Esophagus muscularis mucosa (tissue), 4 donors: ENCODE measurements at regions not wholly inside any gene's neighbourhood (a gene's known extent, or its start where the extent isn't known, plus 50 kb on each side); places are given as distances from the start of the nearest gene placed in this dataset.

Source experiments
- DNase-seq: peaks from one replicate; pipeline ENCODE4 v3.0.0-alpha.2; 2017; ENCODE audit errors: extremely low spot score
- H3K27ac ChIP-seq, 4 donors: fragments of 200-600 bp; sonication (generic); replicated peaks in 1 of 4; 1 replicate in 3 of 4; 2 replicates in 1 of 4; pipeline ENCODE4 v1.5.1; 2016 to 2019; ENCODE audit warnings: mild to moderate bottlenecking in 1 of 4
- H3K27me3 ChIP-seq, 4 donors: fragments of 200-600 bp; sonication (generic); one replicate each; pipeline versions ENCODE4 v1.5.1 to v1.6.0; 2016 to 2019
- H3K36me3 ChIP-seq, 4 donors: fragments of 200-600 bp; sonication (generic); one replicate each; pipeline ENCODE4 v1.5.1; 2016 to 2019
- H3K4me1 ChIP-seq, 4 donors: fragments of 200-600 bp; sonication (generic); one replicate each; pipeline ENCODE4 v1.5.1; 2016 to 2019
- H3K4me3 ChIP-seq, 4 donors: fragments of 200-600 bp; sonication (generic); 1 replicate in 2 of 4; 2 replicates in 2 of 4; pipeline ENCODE4 v1.5.1; 2016 to 2019; ENCODE audit warnings: mild to moderate bottlenecking in 4 of 4, moderate library complexity in 1 of 4
- H3K9me3 ChIP-seq, 4 donors: fragments of 200-600 bp; sonication (generic); 1 replicate in 3 of 4; 2 replicates in 1 of 4; pipeline ENCODE4 v1.5.1; 2016 to 2019
- EP300 ChIP-seq: sonication (generic); formaldehyde crosslinking; IDR thresholded peaks from one replicate; pipeline ENCODE4 v1.6.1; 2017; ENCODE audit warnings: antibody characterized with exemption
- POLR2A ChIP-seq: fragments of 450-650 bp; IDR thresholded peaks from one replicate; pipeline ENCODE4 v1.6.1; 2017; ENCODE audit warnings: antibody characterized with exemption, moderate library complexity, mild to moderate bottlenecking, low read depth
- POLR2AphosphoS5 ChIP-seq, 2 donors: sonication (generic); formaldehyde crosslinking; IDR thresholded peaks; one replicate each; pipeline ENCODE4 v1.6.1; 2017; ENCODE audit warnings: antibody characterized with exemption in 2 of 2
- WGBS: methylation state at CpG from one replicate; pipeline ENCODE4 v1.1.5; 2018; 5-methylcytosine and 5-hydroxymethylcytosine counted together
- intact Hi-C: fragments of 100-400 bp; cut with DNase I; formaldehyde crosslinking; loops from one replicate; pipeline ENCODE4 v1.15.1; 2023
- TF ChIP-seq, protein P1 (sequence below), 3 experiments: fragments of 200-600 bp in 2 of 3; fragments of 450-650 bp in 1 of 3; sonication (generic) in 2 of 3; IDR thresholded peaks; one replicate each; pipeline ENCODE4 v1.5.1; 2017 to 2019; ENCODE audit warnings: antibody characterized with exemption in 3 of 3, mild to moderate bottlenecking in 2 of 3, moderate library complexity in 1 of 3

- no peak overlapping the region for H3K27ac ChIP-seq
- H3K27me3 ChIP-seq, result no peaks in the 10 kb centered on the region
- H3K4me1 ChIP-seq, result no peaks in the 10 kb centered on the region
- H3K36me3 ChIP-seq, result no peaks in the 10 kb centered on the region
- DNase-seq, result no peak
- WGBS, result 55% methylated on average over 3 of the region's 3 CpGs
- intact Hi-C loops, result no loop called here
- H3K9me3 ChIP-seq, result no peaks in the 10 kb centered on the region
- no peak overlapping the region for H3K4me3 ChIP-seq
- TF ChIP-seq EP300, result no peak
- TF ChIP-seq POLR2A, result no peak
- TF ChIP-seq, protein P1, sequence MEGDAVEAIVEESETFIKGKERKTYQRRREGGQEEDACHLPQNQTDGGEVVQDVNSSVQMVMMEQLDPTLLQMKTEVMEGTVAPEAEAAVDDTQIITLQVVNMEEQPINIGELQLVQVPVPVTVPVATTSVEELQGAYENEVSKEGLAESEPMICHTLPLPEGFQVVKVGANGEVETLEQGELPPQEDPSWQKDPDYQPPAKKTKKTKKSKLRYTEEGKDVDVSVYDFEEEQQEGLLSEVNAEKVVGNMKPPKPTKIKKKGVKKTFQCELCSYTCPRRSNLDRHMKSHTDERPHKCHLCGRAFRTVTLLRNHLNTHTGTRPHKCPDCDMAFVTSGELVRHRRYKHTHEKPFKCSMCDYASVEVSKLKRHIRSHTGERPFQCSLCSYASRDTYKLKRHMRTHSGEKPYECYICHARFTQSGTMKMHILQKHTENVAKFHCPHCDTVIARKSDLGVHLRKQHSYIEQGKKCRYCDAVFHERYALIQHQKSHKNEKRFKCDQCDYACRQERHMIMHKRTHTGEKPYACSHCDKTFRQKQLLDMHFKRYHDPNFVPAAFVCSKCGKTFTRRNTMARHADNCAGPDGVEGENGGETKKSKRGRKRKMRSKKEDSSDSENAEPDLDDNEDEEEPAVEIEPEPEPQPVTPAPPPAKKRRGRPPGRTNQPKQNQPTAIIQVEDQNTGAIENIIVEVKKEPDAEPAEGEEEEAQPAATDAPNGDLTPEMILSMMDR (IDR thresholded peaks at IDR 0.05), result no peak
- no peak for TF ChIP-seq POLR2AphosphoS5 (IDR thresholded peaks at IDR 0.05)
Measured at GRCh38 chr14:85409481-85410210, 120.3 kb upstream of the FLRT2 start.

GRCh38 chr14:85412756-85413155 is 117.2 kb upstream of the FLRT2 start:
- intact Hi-C loops, result no loop called here
- Histone ChIP-seq H3K4me1 (no peaks in the 10 kb centered on the region), H3K27ac (no peak overlapping the region), H3K9me3 (no peaks in the 10 kb centered on the region), H3K4me3 (no peak overlapping the region), H3K27me3 (no peaks in the 10 kb centered on the region), H3K36me3 (no peaks in the 10 kb centered on the region)
- TF ChIP-seq, protein P1 (IDR thresholded peaks at IDR 0.05), result no peak
- TF ChIP-seq POLR2A (no peak), EP300 (no peak), POLR2AphosphoS5 (IDR thresholded peaks at IDR 0.05) (no peak)
- no peak for DNase-seq
- 97% methylated on average over 1 of the region's 1 CpG for WGBS

DNA sequence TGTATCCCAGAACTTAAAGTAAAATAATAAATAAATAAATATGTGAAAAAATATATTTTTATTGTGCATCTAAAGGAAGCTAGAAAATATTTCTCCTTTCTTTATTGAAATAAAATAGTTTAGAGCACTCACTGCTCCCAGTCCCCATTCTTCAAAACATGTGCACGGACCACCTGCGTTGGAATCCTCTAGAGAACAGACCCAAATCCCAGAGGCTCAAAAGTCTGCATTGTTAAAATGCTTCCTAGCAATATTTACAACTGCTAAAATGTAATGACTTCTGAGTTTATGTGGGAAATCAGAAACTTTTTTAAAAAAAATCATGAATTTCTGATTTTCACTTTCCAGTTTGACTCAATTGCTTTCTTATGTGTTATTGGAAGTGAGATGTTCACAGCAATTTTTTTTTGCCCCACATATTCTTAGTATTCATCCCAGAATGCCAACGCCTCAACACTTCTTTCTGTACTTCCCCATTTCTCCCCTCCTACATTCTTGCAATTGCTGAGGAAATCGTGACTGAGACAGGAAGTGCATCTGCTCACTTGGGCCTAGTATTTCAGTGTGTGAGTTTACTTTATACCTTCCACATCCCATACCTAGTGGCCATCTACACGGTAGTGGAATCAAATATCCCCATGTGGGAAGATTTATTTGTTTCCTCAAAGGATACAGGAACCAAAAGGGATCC is 116.0 kb upstream of the FLRT2 start:
- 86% methylated on average over 5 of the region's 5 CpGs for WGBS
- Histone ChIP-seq H3K9me3 (no peaks in the 10 kb centered on the region), H3K4me3 (no peak overlapping the region), H3K4me1 (no peaks in the 10 kb centered on the region), H3K36me3 (no peaks in the 10 kb centered on the region), H3K27ac (no peak overlapping the region), H3K27me3 (no peaks in the 10 kb centered on the region)
- intact Hi-C loops, result no loop called here
- TF ChIP-seq, protein P1 (IDR thresholded peaks at IDR 0.05), result no peak
- TF ChIP-seq POLR2AphosphoS5 (IDR thresholded peaks at IDR 0.05) (no peak), POLR2A (no peak), EP300 (no peak)
- no peak for DNase-seq

DNA sequence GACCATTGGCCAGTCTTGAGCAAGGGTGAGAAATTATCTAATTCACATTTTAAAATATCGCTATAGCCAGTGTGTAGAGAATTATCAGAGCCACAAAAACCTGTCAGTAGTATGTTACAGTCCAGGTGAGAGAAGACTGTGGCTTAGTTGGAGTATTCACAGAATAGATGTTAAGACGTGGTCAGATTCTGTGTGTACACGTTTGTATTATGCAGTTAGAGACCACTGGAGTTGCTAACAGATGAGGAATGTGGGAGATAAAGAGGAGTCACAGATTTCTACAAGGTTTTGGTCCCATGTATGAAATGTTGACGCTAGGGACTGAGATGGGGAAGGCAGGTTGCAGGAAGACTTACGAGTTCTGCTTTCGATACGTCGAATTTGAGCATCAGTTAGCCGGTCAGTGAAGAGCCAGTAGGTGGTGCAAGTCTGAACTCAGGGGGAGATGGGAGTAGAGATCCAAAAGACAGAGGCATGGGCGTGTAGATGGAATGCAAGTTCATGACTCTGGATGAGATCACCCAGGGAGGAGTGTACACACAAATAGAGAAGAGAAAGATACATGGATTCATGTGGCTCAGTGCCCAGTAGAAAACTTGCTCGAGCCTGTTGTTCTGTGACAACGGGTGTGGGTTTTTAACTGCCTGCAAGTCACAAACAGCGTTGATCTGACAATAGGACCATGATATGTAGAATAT is 114.8 kb upstream of the FLRT2 start:
- intact Hi-C loops, result no loop called here
- TF ChIP-seq, protein P1 (IDR thresholded peaks at IDR 0.05), result peak in 1 of 3 experiments; percentile 9
- TF ChIP-seq EP300, result no peak
- Histone ChIP-seq H3K4me1 (no peaks in the 10 kb centered on the region), H3K27me3 (no peaks in the 10 kb centered on the region), H3K4me3 (no peak overlapping the region), H3K27ac (no peak overlapping the region), H3K36me3 (no peaks in the 10 kb centered on the region), H3K9me3 (no peaks in the 10 kb centered on the region)
- DNase-seq, result no peak
- WGBS, result 61% methylated on average over 13 of the region's 13 CpGs
